ENCODE measurements at regions not wholly inside any gene's neighbourhood (a gene's known extent, or its start where the extent isn't known, plus 50 kb on each side); places are given as distances from the start of the nearest gene placed in this dataset.

GRCh38 chr12:114302606-114303315, 103.2 kb downstream of the TBX5 start:
- DNase-seq, result no peak

- no peak for DNase-seq
These were observed 103.8 kb downstream of the TBX5 start for GRCh38 chr12:114302117-114302516.

GRCh38 chr12:114294303-114294685, 111.7 kb downstream of the TBX5 start:
- DNase-seq, result no peak

GRCh38 chr12:114293571-114294302, 112.2 kb downstream of the TBX5 start:
- no peak for DNase-seq

GRCh38 chr12:114293073-114293472, 112.9 kb downstream of the TBX5 start:
- no peak for DNase-seq

GRCh38 chr12:114291389-114292060, 114.4 kb downstream of the TBX5 start:
- no peak for DNase-seq

- DNase-seq, result no peak
These were observed 118.0 kb downstream of the TBX5 start for GRCh38 chr12:114287821-114288525.

GRCh38 chr12:114286145-114286544, 119.8 kb downstream of the TBX5 start:
- DNase-seq, result no peak

GRCh38 chr12:114285554-114285953, 120.4 kb downstream of the TBX5 start:
- no peak for DNase-seq

- DNase-seq, result no peak
These were observed 121.9 kb downstream of the TBX5 start for GRCh38 chr12:114284041-114284440.

GRCh38 chr12:114275932-114276785, 129.8 kb downstream of the TBX5 start:
- DNase-seq, result no peak

GRCh38 chr12:114275086-114275485, 130.9 kb downstream of the TBX5 start:
- no peak for DNase-seq

- no peak for DNase-seq
These were observed 131.8 kb downstream of the TBX5 start for GRCh38 chr12:114274131-114274530.

- no peak for DNase-seq
These were observed 133.3 kb downstream of the TBX5 start for GRCh38 chr12:114272605-114273004.

- no peak for DNase-seq
These were observed 133.9 kb downstream of the TBX5 start for GRCh38 chr12:114272071-114272470.

GRCh38 chr12:114269153-114269552, 136.8 kb downstream of the TBX5 start:
- no peak for DNase-seq

GRCh38 chr12:114266536-114266935, 139.4 kb downstream of the TBX5 start:
- no peak for DNase-seq

GRCh38 chr12:114265036-114265435, 140.9 kb downstream of the TBX5 start:
- no peak for DNase-seq

GRCh38 chr12:114263056-114263805, 142.7 kb downstream of the TBX5 start:
- no peak for DNase-seq

GRCh38 chr12:114257687-114258086, 148.3 kb downstream of the TBX5 start:
- no peak for DNase-seq

GRCh38 chr12:114254998-114255397, 150.9 kb downstream of the TBX5 start:
- DNase-seq, result no peak

Data from OCI-M1 (cell line).